ENCODE measurements at regions not wholly inside any gene's neighbourhood (a gene's known extent, or its start where the extent isn't known, plus 50 kb on each side); places are given as distances from the start of the nearest gene placed in this dataset.
"Not testable (repeated sequence)": the region's sequence is repeated elsewhere in the genome, so short reads cannot be mapped to it uniquely, and the experiment has no call there.

- POLR2A ChIA-PET: no interaction called here
- H3K4me3 Mint-ChIP-seq: no peak overlapping the region
- intact Hi-C loops (cut with micrococcal nuclease): no loop called here
Observed at GRCh38 chr2:217597145-217597544, 405.6 kb downstream of the TNS1 start.

GRCh38 chr2:217593732-217594131, 409.1 kb downstream of the TNS1 start:
- Mint-ChIP-seq H3K27ac (no peak overlapping the region), H3K27me3 (peaks cover 6% of the 10 kb centered on the region), H3K9me3 (no peaks in the 10 kb centered on the region), H3K36me3 (ENCODE audit: low read depth) (no peaks in the 10 kb centered on the region), H3K4me1 (peaks cover 11% of the 10 kb centered on the region), H3K4me3 (no peak overlapping the region)
- peak; percentile 34 for ATAC-seq (ENCODE audit: low read depth)
- intact Hi-C loops (cut with micrococcal nuclease): no loop called here
- ChIA-PET CTCF (no interaction called here), POLR2A (no interaction called here)
- TF ChIP-seq, protein P1, sequence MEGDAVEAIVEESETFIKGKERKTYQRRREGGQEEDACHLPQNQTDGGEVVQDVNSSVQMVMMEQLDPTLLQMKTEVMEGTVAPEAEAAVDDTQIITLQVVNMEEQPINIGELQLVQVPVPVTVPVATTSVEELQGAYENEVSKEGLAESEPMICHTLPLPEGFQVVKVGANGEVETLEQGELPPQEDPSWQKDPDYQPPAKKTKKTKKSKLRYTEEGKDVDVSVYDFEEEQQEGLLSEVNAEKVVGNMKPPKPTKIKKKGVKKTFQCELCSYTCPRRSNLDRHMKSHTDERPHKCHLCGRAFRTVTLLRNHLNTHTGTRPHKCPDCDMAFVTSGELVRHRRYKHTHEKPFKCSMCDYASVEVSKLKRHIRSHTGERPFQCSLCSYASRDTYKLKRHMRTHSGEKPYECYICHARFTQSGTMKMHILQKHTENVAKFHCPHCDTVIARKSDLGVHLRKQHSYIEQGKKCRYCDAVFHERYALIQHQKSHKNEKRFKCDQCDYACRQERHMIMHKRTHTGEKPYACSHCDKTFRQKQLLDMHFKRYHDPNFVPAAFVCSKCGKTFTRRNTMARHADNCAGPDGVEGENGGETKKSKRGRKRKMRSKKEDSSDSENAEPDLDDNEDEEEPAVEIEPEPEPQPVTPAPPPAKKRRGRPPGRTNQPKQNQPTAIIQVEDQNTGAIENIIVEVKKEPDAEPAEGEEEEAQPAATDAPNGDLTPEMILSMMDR (IDR thresholded peaks at IDR 0.05): no peak
- DNase-seq: no peak

More at GRCh38 chr2:217597145-217597544, 405.6 kb downstream of the TNS1 start:
- ATAC-seq (ENCODE audit: low read depth) (no peak), DNase-seq (no peak)
- no peak overlapping the region for H3K27ac Mint-ChIP-seq
- H3K27me3 Mint-ChIP-seq: peaks cover 14% of the 10 kb centered on the region
- H3K9me3 Mint-ChIP-seq: no peaks in the 10 kb centered on the region
- TF ChIP-seq, protein P1 (IDR thresholded peaks at IDR 0.05): no peak
- H3K36me3 Mint-ChIP-seq (ENCODE audit: low read depth): no peaks in the 10 kb centered on the region
- CTCF ChIA-PET: no interaction called here
- H3K4me1 Mint-ChIP-seq: peaks cover 11% of the 10 kb centered on the region

DNA sequence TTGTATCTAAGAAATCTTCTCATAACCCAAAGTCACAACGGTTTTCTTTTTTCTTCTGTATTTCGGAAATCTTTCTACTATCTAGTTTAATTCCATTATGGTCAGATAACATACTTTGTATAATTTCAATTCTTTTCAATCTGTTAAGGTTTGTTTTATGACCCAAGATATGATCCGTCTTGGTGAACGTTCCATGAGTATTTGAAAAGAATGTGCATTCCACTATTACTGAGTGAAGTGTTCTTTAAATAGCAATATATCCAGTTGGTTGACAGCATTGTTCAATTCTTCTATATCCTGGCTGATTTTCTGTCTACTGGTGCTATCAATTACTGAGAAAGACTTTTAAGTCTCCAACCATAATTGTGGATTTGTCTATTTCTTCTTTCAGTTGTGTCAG, 414.5 kb downstream of the TNS1 start:
- H3K4me1 Mint-ChIP-seq: no peaks in the 10 kb centered on the region
- TF ChIP-seq, protein P1 (IDR thresholded peaks at IDR 0.05): no peak
- no peaks in the 10 kb centered on the region for H3K9me3 Mint-ChIP-seq
- no peak for ATAC-seq (ENCODE audit: low read depth)
- CTCF ChIA-PET: no interaction called here
- no peak overlapping the region for H3K27ac Mint-ChIP-seq
- intact Hi-C loops (cut with micrococcal nuclease): no loop called here
- H3K36me3 Mint-ChIP-seq (ENCODE audit: low read depth): no peaks in the 10 kb centered on the region
- no peak for DNase-seq
- H3K4me3 Mint-ChIP-seq: no peak overlapping the region
- POLR2A ChIA-PET: no interaction called here
- H3K27me3 Mint-ChIP-seq: peaks cover 7% of the 10 kb centered on the region

DNA sequence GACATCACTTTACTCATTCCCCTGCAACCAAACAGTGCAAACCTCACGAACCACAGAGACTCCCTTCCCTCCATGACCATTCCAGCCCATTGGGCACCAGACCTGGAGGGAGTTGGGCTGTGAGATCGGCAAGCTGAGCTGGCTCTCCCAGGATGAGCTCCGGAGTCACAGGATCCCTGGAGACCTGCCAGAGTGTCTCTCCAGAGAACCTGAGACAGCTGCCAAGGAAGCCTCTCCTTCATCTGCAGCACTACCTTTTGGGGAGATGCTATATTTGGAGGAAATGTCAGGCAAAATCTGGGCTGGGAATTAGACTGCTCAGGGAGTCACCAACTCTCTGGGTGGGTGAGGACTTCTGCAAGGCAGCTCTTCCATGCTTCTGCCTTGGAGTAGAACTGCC, 417.4 kb downstream of the TNS1 start:
- ChIA-PET CTCF (no interaction called here), POLR2A (no interaction called here)
- no peak overlapping the region for H3K27ac Mint-ChIP-seq
- intact Hi-C loops (cut with micrococcal nuclease): no loop called here
- H3K27me3 Mint-ChIP-seq: peaks cover 5% of the 10 kb centered on the region
- H3K4me3 Mint-ChIP-seq: no peak overlapping the region
- ATAC-seq (ENCODE audit: low read depth): no peak
- H3K36me3 Mint-ChIP-seq (ENCODE audit: low read depth): no peaks in the 10 kb centered on the region
- TF ChIP-seq, protein P1 (IDR thresholded peaks at IDR 0.05): no peak
- H3K4me1 Mint-ChIP-seq: peaks cover 5% of the 10 kb centered on the region
- DNase-seq: no peak
- H3K9me3 Mint-ChIP-seq: peaks cover 5% of the 10 kb centered on the region

- peak; percentile 50 for ATAC-seq (ENCODE audit: low read depth)
- not testable (repeated sequence) for H3K27ac Mint-ChIP-seq, H3K4me1 Mint-ChIP-seq
Observed at GRCh38 chr2:217580407-217580806, 422.4 kb downstream of the TNS1 start.

DNA sequence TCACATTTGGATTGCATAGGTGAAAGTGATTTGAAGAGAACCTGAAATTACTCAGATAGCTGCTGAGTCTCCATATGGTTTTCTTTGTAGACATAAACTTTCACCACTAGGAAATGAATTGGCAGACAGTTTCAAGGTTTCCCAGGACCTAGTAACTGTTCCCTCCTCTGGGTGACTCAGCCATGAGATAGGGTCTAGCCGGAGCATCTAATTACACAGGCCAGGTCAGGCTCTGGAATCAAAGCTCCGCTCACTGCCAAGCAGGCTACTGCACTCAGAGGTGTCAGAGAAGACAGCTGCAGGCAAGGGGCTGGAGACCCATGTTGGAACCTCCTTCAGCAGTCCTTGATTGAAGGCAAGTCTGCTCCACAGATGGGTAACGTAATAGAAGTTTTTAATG, 429.2 kb downstream of the TNS1 start:
- H3K9me3 Mint-ChIP-seq: peaks cover 8% of the 10 kb centered on the region
- H3K27me3 Mint-ChIP-seq: peaks cover 6% of the 10 kb centered on the region
- ChIA-PET CTCF (no interaction called here), POLR2A (no interaction called here)
- TF ChIP-seq, protein P1 (IDR thresholded peaks at IDR 0.05): no peak
- no peak overlapping the region for H3K27ac Mint-ChIP-seq
- H3K36me3 Mint-ChIP-seq (ENCODE audit: low read depth): no peaks in the 10 kb centered on the region
- intact Hi-C loops (cut with micrococcal nuclease): no loop called here
- H3K4me1 Mint-ChIP-seq: no peaks in the 10 kb centered on the region
- ATAC-seq (ENCODE audit: low read depth) (no peak), DNase-seq (no peak)
- no peak overlapping the region for H3K4me3 Mint-ChIP-seq

More at GRCh38 chr2:217580407-217580806, 422.4 kb downstream of the TNS1 start:
- CTCF ChIA-PET; H3K36me3 Mint-ChIP-seq (ENCODE audit: low read depth); H3K4me3 Mint-ChIP-seq; intact Hi-C loops (cut with micrococcal nuclease); POLR2A ChIA-PET; H3K9me3 Mint-ChIP-seq; DNase-seq; H3K27me3 Mint-ChIP-seq: not testable (repeated sequence)

Data from activated B cell treated with CpG ODN at 0.5 μM for 24 hours (primary cell).